ENCODE measurements at regions not wholly inside any gene's neighbourhood (a gene's known extent, or its start where the extent isn't known, plus 50 kb on each side); places are given as distances from the start of the nearest gene placed in this dataset.

GRCh38 chr6:45789238-45789637, 226.4 kb downstream of the CLIC5 start:
- no peak overlapping the region for H3K9ac ChIP-seq (ENCODE audit: insufficient read length, low read depth)
- no peaks in the 10 kb centered on the region for H3K36me3 ChIP-seq (ENCODE audit: insufficient read depth, insufficient read length, low read length)
- no peaks in the 10 kb centered on the region for H3K27me3 ChIP-seq (ENCODE audit: insufficient read depth, insufficient read length)
- TF ChIP-seq SUZ12 (IDR thresholded peaks at IDR 0.05; ENCODE audit: extremely low read depth, insufficient read depth, insufficient read length) (no peak), YY1 (IDR thresholded peaks at IDR 0.05; ENCODE audit: insufficient read depth, insufficient read length) (no peak), ZNF274 (IDR thresholded peaks at IDR 0.05; ENCODE audit: low read depth, low read length) (no peak)
- DNase-seq (ENCODE audit: low read depth, low spot score), result no peak
- H3K9me3 ChIP-seq (ENCODE audit: insufficient read depth, low read length), result peaks cover 12% of the 10 kb centered on the region; the same call in 1 of the 2 replicates
- H3K4me3 ChIP-seq (ENCODE audit: insufficient read length, low read depth), result no peak overlapping the region
- H3K4me1 ChIP-seq (ENCODE audit: insufficient read depth, insufficient read length), result no peaks in the 10 kb centered on the region

- no peaks in the 10 kb centered on the region for H3K4me1 ChIP-seq (ENCODE audit: insufficient read depth, insufficient read length)
- H3K4me3 ChIP-seq (ENCODE audit: insufficient read length, low read depth), result no peak overlapping the region
- H3K9ac ChIP-seq (ENCODE audit: insufficient read length, low read depth), result no peak overlapping the region
- DNase-seq (ENCODE audit: low read depth, low spot score), result no peak
- peaks cover 12% of the 10 kb centered on the region; the same call in 1 of the 2 replicates for H3K9me3 ChIP-seq (ENCODE audit: insufficient read depth, low read length)
- TF ChIP-seq SUZ12 (IDR thresholded peaks at IDR 0.05; ENCODE audit: extremely low read depth, insufficient read depth, insufficient read length) (no peak), YY1 (IDR thresholded peaks at IDR 0.05; ENCODE audit: insufficient read depth, insufficient read length) (no peak), ZNF274 (IDR thresholded peaks at IDR 0.05; ENCODE audit: low read depth, low read length) (no peak)
- no peaks in the 10 kb centered on the region for H3K36me3 ChIP-seq (ENCODE audit: insufficient read depth, insufficient read length, low read length)
- H3K27me3 ChIP-seq (ENCODE audit: insufficient read depth, insufficient read length), result no peaks in the 10 kb centered on the region
These were observed 228.3 kb downstream of the CLIC5 start for GRCh38 chr6:45787384-45787783.

- no peak overlapping the region for H3K9ac ChIP-seq (ENCODE audit: insufficient read length, low read depth)
- no peak for DNase-seq (ENCODE audit: low read depth, low spot score)
- H3K27me3 ChIP-seq (ENCODE audit: insufficient read depth, insufficient read length), result no peaks in the 10 kb centered on the region
- no peaks in the 10 kb centered on the region for H3K4me1 ChIP-seq (ENCODE audit: insufficient read depth, insufficient read length)
- TF ChIP-seq YY1 (IDR thresholded peaks at IDR 0.05; ENCODE audit: insufficient read depth, insufficient read length) (no peak), ZNF274 (IDR thresholded peaks at IDR 0.05; ENCODE audit: low read depth, low read length) (no peak), SUZ12 (IDR thresholded peaks at IDR 0.05; ENCODE audit: extremely low read depth, insufficient read depth, insufficient read length) (no peak)
- no peaks in the 10 kb centered on the region for H3K36me3 ChIP-seq (ENCODE audit: insufficient read depth, insufficient read length, low read length)
- peaks cover 12% of the 10 kb centered on the region; the same call in 1 of the 2 replicates for H3K9me3 ChIP-seq (ENCODE audit: insufficient read depth, low read length)
- H3K4me3 ChIP-seq (ENCODE audit: insufficient read length, low read depth), result no peak overlapping the region
These were observed 229.3 kb downstream of the CLIC5 start for GRCh38 chr6:45786355-45786781.

- DNase-seq (ENCODE audit: low read depth, low spot score), result no peak
- peaks cover 12% of the 10 kb centered on the region; the same call in 1 of the 2 replicates for H3K9me3 ChIP-seq (ENCODE audit: insufficient read depth, low read length)
- H3K4me3 ChIP-seq (ENCODE audit: insufficient read length, low read depth), result no peak overlapping the region
- H3K27me3 ChIP-seq (ENCODE audit: insufficient read depth, insufficient read length), result no peaks in the 10 kb centered on the region
- H3K9ac ChIP-seq (ENCODE audit: insufficient read length, low read depth), result no peak overlapping the region
- TF ChIP-seq SUZ12 (IDR thresholded peaks at IDR 0.05; ENCODE audit: extremely low read depth, insufficient read depth, insufficient read length) (no peak), YY1 (IDR thresholded peaks at IDR 0.05; ENCODE audit: insufficient read depth, insufficient read length) (no peak), ZNF274 (IDR thresholded peaks at IDR 0.05; ENCODE audit: low read depth, low read length) (no peak)
- no peaks in the 10 kb centered on the region for H3K36me3 ChIP-seq (ENCODE audit: insufficient read depth, insufficient read length, low read length)
- no peaks in the 10 kb centered on the region for H3K4me1 ChIP-seq (ENCODE audit: insufficient read depth, insufficient read length)
These were observed 231.4 kb downstream of the CLIC5 start for GRCh38 chr6:45784250-45784649.

GRCh38 chr6:45783716-45784115, 231.9 kb downstream of the CLIC5 start:
- H3K36me3 ChIP-seq (ENCODE audit: insufficient read depth, insufficient read length, low read length), result no peaks in the 10 kb centered on the region
- TF ChIP-seq ZNF274 (IDR thresholded peaks at IDR 0.05; ENCODE audit: low read depth, low read length) (no peak), YY1 (IDR thresholded peaks at IDR 0.05; ENCODE audit: insufficient read depth, insufficient read length) (no peak), SUZ12 (IDR thresholded peaks at IDR 0.05; ENCODE audit: extremely low read depth, insufficient read depth, insufficient read length) (no peak)
- H3K4me3 ChIP-seq (ENCODE audit: insufficient read length, low read depth), result no peak overlapping the region
- no peaks in the 10 kb centered on the region for H3K27me3 ChIP-seq (ENCODE audit: insufficient read depth, insufficient read length)
- no peaks in the 10 kb centered on the region for H3K4me1 ChIP-seq (ENCODE audit: insufficient read depth, insufficient read length)
- peaks cover 12% of the 10 kb centered on the region; the same call in 1 of the 2 replicates for H3K9me3 ChIP-seq (ENCODE audit: insufficient read depth, low read length)
- H3K9ac ChIP-seq (ENCODE audit: insufficient read length, low read depth), result no peak overlapping the region
- DNase-seq (ENCODE audit: low read depth, low spot score), result no peak

- no peak overlapping the region for H3K4me3 ChIP-seq (ENCODE audit: insufficient read length, low read depth)
- H3K36me3 ChIP-seq (ENCODE audit: insufficient read depth, insufficient read length, low read length), result no peaks in the 10 kb centered on the region
- TF ChIP-seq ZNF274 (IDR thresholded peaks at IDR 0.05; ENCODE audit: low read depth, low read length), result no peak
- TF ChIP-seq YY1 (IDR thresholded peaks at IDR 0.05; ENCODE audit: insufficient read depth, insufficient read length), result no peak
- TF ChIP-seq SUZ12 (IDR thresholded peaks at IDR 0.05; ENCODE audit: extremely low read depth, insufficient read depth, insufficient read length), result no peak
- no peak overlapping the region for H3K9ac ChIP-seq (ENCODE audit: insufficient read length, low read depth)
- H3K27me3 ChIP-seq (ENCODE audit: insufficient read depth, insufficient read length), result no peaks in the 10 kb centered on the region
- DNase-seq (ENCODE audit: low read depth, low spot score), result no peak
- no peaks in the 10 kb centered on the region for H3K4me1 ChIP-seq (ENCODE audit: insufficient read depth, insufficient read length)
- peaks cover 12% of the 10 kb centered on the region; the same call in 1 of the 2 replicates for H3K9me3 ChIP-seq (ENCODE audit: insufficient read depth, low read length)
These were observed 233.8 kb downstream of the CLIC5 start for GRCh38 chr6:45781890-45782289.

- H3K27me3 ChIP-seq (ENCODE audit: insufficient read depth, insufficient read length), result no peaks in the 10 kb centered on the region
- H3K9me3 ChIP-seq (ENCODE audit: insufficient read depth, low read length), result peaks cover 6% of the 10 kb centered on the region; the same call in 1 of the 2 replicates
- no peaks in the 10 kb centered on the region for H3K36me3 ChIP-seq (ENCODE audit: insufficient read depth, insufficient read length, low read length)
- TF ChIP-seq YY1 (IDR thresholded peaks at IDR 0.05; ENCODE audit: insufficient read depth, insufficient read length), result no peak
- no peak for TF ChIP-seq ZNF274 (IDR thresholded peaks at IDR 0.05; ENCODE audit: low read depth, low read length)
- no peak for TF ChIP-seq SUZ12 (IDR thresholded peaks at IDR 0.05; ENCODE audit: extremely low read depth, insufficient read depth, insufficient read length)
- DNase-seq (ENCODE audit: low read depth, low spot score), result no peak
- no peak overlapping the region for H3K9ac ChIP-seq (ENCODE audit: insufficient read length, low read depth)
- H3K4me1 ChIP-seq (ENCODE audit: insufficient read depth, insufficient read length), result no peaks in the 10 kb centered on the region
- H3K4me3 ChIP-seq (ENCODE audit: insufficient read length, low read depth), result no peak overlapping the region
These were observed 235.1 kb downstream of the CLIC5 start for GRCh38 chr6:45780523-45780922.

Data from NT2/D1 (cell line).